Right lung (tissue), 2 donors: ENCODE measurements at regions not wholly inside any gene's neighbourhood (a gene's known extent, or its start where the extent isn't known, plus 50 kb on each side); places are given as distances from the start of the nearest gene placed in this dataset.
"Not testable (repeated sequence)": the region's sequence is repeated elsewhere in the genome, so short reads cannot be mapped to it uniquely, and the experiment has no call there.

Source experiments
- DNase-seq, 2 donors: peaks; one replicate each; pipeline ENCODE4 v3.0.0-alpha.2; 2013

DNA sequence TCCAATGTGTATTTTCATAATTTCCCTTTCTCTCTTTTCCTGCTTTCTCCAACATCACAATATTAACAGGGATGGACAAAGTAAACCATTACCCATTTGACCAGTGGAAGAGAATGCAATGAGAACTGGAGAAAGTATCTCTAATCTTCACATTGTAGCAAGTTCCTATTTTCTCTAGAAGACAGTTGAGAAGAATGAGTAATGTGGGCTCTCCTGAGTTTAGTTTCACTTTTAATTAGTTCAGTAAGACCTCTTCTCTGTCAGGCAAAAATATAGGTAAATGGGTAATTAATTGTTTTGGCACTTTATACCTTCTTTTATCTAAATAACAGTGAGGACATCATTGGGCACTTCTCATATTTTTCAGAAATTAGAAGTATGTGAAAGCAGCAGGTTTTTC is 602.0 kb downstream of the GLUD2 start:
- no peak for DNase-seq

DNA sequence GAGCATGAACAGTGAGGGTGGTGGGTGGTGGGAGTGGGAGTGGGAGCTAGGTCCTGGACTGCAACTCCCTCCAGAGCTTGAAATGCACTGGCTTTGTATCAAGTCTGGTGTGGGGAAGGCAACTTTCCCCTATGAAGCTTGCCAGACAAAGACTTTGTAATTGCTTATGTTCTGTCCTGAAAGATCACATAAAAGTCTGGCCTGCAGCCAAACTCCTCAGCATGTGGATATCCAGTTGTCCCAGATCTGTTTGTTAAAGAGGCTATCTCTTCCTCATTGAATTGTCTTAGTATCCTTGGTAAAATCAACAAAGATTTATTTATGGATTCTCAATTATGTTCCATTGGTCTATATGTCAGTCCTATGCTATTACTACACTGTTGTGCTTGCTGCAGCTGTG is 607.9 kb downstream of the GLUD2 start:
- no peak for DNase-seq

DNA sequence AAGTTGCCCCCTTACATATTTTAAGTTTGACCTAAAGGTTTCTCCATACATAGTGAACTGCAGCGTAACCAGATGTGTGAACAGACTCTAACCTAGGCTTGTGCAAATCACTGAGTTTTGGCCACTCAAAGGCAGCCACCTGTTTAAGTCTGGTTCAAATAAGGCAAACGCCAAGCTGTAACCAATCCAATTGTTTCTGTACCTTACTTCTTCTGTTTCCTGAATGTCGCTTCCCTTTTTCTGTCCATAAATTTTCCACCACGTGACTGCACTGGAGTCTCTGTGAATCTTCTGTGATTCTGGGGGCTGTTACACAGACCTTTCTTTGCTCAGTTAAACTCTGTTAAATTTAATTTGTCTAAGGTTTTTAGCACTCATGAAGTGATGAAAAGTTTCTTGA is 618.8 kb downstream of the GLUD2 start:
- no peak for DNase-seq

DNA sequence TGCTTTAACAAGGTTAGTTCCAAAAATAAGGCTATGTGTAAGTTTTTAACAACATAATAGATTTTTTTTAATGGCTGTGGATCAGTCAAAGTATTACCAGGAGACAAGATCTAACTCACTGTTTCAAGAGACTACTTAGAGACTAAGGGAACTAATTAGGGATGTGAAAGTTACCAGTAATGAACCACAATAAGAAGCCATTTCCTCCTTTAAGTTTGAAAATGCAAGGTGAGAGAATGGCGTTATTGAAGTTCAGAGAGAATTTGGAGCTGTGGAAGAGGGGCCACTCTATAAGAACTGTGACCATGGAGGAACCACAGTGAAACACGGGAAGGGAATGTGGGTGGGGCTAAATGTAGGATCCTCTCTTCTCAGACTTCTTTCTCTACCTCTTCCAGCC is 624.2 kb downstream of the GLUD2 start:
- DNase-seq = no peak

DNA sequence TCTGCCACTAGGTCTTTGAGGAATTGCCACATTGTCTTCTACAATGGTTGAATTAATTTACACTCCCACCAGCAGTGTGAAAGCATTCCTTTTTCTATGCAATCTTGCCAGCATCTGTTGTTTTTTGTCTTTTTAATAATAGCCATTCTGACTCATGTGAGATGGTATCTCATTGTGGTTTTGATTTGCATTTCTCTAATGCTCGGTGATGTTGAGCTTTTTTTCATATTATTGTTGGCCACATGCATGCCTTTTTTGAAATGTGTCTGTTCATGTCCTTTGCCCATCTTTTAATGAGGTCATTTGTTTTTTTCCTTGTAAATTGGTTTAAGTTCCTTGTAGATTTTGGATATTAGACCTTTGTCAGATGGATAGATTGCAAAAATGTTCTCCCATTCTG is 661.8 kb downstream of the GLUD2 start:
- DNase-seq = not testable (repeated sequence)

DNA sequence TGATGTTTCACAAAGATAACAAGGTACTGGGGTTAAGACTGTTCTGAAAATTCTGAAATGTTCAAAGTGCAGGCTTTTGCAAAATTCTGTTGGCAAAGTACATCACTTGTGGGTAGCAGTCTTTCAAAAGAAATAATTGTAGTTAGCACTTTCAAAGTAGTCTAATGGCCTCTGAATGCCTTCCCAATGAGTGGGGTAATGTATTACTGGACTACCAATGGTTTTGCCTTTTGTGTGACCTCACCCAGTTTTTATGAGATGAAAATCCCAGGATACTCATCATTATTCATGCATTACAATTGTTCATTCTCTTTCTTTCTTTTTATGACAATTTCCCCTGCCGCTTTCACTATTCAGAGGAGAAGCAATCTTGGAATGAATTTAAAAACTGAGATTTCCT is 686.1 kb downstream of the GLUD2 start:
- DNase-seq = no peak

DNA sequence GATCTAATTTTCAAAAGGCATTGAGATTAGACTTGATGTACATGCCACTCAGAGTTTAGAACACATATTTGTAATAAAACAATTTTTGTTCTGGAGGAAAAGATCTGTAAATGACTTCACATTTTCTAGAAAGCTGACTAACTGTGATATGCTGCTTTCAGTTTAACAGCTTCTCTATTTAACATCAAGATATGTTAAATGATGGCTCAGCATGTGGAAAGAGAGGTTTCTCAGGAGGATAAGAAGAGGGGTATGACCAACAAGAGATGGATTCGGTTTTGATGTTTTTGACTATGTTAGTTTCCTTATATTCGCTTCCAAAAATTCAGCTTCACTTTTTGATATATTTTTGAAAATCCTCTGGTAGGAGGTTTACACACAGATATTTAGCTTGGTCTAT is 698.7 kb downstream of the GLUD2 start:
- no peak for DNase-seq

DNA sequence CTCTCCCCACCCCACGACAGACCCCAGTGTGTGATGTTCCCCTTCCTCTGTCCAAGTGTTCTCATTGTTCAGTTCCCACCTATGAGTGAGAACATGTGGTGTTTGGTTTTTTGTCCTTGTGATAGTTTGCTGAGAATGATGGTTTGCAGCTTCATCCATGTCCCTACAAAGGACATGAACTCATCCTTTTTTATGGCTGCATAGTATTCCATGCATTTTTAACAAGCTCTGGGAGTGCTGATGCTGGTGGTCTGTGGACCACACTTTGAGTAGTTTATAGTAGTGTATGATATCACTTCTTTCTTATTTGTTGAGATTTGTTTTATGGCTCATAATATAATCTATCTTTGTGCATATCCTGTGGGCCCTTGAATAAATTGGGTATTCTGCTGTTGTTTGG is 706.2 kb downstream of the GLUD2 start:
- not testable (repeated sequence) for DNase-seq

DNA sequence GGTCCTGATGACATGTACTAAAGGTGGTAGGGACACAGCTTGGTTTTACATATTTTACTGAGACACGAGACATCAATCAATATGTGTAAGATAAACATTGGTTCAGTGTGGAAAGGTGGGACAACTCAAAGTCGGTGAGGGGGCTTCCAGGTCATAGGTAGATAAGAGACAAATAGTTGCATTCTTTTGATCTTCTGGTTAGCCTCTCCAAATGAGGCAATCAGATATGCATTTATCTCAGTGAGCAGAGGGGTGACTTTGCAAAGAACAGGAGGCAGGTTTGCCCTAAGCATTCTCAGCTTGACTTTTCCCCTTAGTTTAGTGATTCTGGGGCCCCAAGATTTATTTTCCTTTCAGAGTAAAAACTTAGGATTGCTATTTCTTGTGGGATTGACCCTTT is 706.9 kb downstream of the GLUD2 start:
- no peak for DNase-seq

DNA sequence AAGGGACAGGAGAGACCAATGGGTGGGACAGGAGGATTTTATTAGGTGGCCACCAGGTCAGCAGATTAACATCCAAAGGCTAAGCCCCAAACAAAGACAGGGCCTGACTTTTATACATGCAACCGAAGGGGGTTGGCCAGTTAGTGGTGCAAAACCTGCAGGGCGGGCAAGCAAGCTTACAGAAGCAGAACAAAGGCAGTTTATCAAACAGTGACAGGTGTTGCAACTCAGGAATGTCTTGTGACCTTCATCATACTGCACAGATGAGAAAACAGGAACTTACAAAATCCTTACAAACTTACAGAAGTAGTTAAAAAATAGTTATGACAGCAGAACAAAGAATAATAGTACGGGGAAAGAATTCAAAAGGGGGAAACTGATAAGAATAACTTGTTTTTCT is 708.1 kb downstream of the GLUD2 start:
- no peak for DNase-seq

DNA sequence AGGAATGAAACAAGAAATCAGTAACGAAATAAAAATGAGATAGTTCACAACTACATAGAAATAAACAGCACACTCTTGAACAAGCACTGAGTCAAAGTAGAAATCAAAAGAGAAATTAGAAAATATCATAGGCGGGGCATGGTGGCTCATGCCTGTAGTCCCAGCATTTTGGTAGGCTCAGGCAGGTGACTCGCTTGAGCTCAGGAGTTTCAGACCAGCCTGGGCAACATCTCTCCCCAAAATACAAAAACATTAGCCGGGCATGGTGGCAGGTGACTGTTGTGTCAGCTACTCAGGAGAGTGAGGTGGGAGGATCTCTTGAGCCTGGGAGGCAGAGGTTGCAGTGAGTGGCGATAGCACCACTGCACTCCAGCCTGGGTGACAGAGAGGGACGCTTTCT is 714.4 kb downstream of the GLUD2 start:
- DNase-seq = no peak

DNA sequence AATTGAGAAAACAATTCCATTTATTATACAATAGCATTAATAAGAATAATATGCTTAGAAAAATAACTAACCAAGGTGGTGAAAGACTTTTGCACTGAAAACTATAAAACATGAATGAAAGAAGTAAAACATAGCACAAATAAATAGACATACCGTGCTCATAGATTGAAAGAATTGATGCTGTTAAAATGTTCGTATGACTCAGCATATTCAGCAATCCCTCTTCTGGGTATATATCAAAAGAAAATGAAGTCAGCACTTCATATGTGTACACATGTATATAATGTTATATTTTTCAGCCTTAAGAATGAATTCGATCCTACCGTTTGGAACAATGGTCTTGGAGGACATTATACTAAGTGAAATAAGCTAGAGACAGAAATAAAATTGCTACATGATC is 716.3 kb downstream of the GLUD2 start:
- DNase-seq = no peak

DNA sequence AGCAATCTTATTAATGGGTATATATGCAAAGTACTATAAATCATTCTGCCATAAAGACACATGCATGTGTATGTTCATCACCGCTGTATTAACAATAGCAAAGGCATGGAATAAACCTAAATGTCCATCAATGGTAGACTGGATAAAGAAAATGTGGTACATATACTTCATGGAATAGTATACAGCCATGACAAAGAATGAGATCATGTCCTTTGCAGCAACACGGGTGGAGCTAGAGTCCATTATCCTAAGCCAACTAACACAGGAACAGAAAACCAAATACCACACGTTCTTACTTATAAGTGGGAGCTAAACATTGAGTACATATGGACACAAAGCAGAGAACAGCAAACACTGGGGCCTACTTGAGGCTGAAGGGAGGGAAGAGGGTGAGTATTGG is 720.8 kb downstream of the GLUD2 start:
- not testable (repeated sequence) for DNase-seq

DNA sequence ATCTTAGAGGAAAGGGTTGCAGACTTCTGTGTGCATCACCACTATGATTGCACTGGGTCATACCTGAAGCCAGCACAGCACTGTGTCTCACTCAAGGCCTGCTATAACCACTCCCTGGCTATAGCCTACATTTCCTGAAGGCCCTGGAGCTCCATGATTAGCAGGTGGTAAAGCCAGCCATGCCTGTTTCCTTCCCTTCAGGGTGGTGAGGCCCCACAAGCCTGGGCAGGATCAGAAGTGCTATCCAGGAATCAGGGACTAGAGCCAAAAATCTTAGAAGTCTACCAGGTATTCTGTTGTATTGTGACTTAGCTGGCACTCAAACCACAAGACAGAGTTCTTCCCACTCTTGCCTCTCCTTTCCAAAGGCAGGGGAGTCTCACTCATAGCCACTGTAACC is 734.6 kb downstream of the GLUD2 start:
- no peak for DNase-seq

DNA sequence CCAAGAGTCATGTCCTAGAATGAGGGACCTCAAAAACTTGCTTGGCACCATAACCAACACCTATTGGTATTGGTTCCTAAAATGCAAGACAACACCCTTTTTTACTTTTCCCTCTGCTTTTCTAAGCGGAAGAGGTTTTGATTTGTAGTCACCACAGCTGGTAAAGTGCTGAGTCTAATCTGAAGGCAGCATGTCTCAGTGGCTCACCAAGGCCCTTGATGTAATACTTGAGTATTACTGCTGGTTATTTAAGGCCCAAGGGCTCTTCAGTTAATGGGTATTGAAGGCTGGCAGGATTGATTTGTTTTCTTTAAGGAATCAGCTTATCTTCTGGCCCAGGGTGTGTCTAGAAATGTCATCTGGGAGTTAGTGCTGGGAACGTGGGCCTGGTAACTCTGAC is 735.1 kb downstream of the GLUD2 start:
- DNase-seq = no peak

DNA sequence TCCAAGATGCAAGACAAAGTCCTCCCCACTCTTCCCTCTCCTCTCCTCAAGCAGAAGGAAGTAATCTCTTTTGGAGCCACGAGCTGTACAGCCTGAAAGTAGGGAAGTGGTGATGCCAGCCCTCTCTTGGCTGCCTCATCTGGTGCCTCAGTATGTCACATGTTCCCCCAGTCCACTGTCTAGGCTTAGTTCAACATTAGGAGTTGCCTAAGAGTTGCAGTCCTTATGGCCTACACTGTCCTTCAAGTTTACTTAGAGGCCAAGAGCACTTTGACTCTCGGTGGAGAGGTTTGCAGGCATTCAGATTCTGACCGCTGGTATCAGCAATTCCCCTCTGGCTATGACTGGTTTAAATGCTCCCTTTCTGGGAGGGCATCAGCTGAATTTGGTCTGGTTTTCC is 735.6 kb downstream of the GLUD2 start:
- no peak for DNase-seq

DNA sequence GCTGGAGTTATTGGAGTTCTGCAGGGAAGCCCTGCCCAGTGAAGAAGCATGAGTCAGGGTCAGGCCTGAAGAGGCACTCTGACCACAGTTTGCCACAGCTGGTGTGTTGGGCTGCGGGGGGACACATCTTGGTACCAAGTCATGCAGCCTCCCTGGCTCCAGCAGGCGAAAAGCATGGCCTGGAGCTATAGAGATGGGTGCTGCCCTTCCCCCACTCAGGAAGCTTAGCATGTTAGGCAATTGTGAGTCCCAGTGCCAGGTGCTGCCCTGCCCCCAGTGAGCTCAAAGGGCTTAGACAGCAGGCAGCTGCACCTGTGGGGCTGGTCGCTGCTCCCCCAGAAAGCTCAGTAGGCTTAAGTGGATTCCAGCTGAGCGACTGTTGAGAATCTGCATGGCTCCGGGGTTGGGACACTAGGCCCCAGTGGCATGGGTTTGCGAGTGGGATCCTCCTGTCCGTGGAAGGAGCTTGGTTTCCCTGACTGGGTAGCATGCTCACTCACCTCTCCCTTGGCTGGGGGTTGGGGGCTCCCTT is 755.5 kb downstream of the GLUD2 start:
- no peak for DNase-seq

DNA sequence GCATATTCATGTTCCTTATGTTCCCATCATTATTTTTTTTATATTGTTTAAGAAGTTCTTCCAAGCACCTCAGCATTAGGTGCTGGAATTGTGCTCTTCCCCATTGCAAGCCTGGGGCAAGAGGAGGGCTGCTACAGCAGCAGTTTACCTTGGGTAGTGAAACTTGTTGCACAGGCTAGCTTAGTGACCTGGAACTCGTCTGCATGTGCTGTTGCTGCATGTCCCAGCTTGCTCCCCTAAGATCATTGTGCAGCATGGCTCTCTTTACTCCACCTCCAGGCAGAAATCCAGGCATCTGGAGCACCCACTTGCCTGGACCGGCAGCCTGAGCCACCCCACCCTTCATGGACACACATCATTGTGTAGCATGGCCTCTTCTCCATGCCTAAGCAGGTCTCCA is 776.0 kb downstream of the GLUD2 start:
- no peak for DNase-seq

DNA sequence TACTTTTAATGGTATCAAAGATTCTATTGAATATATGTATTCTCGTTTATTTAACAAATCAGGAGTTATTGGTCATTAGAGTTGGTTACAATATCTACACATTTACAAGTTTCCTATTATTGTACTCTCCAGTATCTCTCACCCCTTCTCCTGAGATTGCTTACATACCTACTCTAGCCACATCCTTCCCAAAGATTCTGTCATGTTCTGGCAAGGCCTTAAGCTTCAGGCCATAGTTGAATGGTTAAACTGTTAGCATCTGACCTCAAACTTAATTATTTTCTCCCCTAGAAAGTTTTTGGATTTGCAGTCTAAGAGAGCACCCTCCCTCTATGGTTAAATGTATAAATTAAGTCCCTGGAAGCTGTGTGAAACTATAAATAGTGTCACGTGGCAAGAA is 784.2 kb downstream of the GLUD2 start:
- no peak for DNase-seq

DNA sequence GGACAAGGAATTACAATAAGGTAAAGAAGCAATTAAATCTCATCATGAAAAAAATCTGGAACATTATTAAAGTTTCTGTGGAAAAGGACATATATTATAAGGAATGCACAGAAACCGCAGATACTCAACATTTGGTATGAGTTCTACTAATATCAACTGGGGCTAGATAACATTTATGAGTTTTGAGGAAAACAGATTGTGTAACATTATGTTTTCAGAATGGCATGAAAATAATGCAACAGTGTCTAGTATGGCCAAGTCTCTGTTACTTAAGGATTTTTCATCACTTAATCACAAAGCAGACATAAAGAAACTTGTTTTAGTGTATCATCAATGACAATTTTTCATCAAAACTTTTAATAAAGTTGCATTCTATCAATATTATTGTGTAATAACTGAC is 785.0 kb downstream of the GLUD2 start:
- no peak for DNase-seq

DNA sequence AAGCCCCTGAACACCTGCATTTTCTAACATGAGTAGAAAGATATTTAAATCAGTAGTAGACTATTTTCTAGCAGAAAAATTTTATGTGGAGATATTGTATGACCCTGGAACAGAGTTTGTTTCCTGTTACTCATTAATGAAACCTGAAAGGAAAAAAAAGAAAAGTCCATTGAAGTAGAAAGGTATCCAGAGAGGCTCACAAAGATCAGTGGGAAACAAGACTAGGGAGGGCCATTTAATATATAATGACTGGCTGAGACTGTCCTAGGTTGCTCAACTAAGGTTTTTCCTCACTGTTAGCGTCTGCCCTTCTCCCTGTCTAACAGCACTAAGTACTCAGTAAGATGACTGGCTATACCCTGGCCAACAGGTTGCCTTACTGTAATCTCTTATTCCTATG is 788.6 kb downstream of the GLUD2 start:
- no peak for DNase-seq

DNA sequence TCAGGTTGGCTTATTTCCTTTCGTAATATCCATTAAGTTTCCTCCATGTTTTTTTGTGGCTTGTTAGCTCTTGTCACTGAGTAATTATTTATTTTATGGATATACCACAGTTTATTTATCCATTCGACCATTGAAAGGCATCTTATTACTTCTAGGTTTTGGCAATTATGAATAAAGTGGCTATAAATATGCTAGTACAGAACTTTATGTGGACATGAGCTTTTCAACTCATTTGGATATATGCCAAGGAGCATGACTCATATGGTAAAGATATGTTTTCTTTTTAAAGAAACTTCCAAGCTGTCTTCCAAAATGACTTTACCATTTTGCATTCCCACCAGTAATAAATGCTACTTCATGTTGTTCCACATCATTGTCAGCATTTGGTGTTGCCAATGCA is 803.6 kb downstream of the GLUD2 start:
- DNase-seq = no peak

DNA sequence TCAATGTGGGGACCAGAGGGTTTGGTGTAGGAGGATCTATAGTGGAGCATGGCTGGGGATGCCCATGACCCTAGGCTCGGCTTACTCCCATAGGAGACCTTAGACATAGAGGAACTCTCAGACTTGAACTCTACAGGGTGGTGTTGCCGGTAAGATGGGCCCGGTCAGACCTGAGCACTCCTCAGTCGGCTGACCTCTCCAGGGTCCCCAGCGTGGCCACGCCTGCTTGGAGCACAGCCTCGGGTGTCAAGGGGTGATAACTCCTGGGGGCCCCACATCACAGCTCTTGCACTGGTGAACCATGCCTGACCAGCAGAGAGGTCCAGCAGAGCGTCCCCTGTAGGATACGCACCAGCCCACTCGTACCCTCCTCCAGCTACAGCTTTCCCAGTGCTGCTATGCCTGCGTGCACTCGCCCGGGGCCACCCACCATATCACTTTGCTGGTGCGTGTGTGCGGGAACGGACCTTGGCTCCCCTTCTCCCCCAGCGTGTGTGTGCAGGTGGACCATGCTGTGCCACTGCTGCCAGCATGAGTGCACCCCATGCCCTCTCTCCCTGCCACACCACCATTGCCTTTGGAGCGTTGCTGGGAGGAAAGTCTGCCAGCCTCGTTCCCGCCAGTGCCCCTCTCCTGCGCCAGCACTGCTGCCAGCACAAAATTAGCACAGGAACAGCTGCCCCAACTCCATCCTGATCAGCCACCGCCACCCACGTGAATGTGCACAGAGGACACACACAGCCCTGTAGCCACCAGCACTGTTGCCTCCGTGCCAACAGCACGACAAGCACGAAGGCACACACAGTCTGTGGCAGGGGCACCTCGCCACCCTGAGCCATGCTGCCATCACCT is 806.6 kb downstream of the GLUD2 start:
- DNase-seq = no peak

DNA sequence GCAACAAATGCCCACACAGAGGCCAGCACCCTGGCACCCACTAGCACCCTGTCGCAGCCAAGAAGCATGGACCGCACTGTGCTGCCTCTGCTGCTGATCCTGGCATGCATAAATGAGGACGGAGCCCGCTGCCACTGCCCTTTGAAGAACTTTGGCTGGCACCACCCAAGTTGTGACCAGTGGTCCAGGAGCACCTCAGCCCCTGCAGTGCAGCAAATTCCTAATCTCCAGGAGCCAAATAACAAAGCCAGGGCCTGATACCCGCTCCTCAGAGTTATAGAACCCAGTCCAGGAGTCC is 807.2 kb downstream of the GLUD2 start:
- no peak for DNase-seq
